A673 (cell line): ENCODE measurements at regions not wholly inside any gene's neighbourhood (a gene's known extent, or its start where the extent isn't known, plus 50 kb on each side); places are given as distances from the start of the nearest gene placed in this dataset.

Source experiments
- CTCF ChIP-seq: fragments of 300-800, 200-600 bp; sonication (generic); conservative IDR thresholded peaks from 2 replicates; pipeline ENCODE4 v1.5.1; 2017; ENCODE audit warnings: low read depth, mild to moderate bottlenecking, antibody characterized with exemption, low read length, moderate library complexity, mixed read lengths
- EZH2 ChIP-seq: fragments of 200-600 bp; sonication (generic); IDR thresholded peaks from 2 replicates; pipeline ENCODE4 v1.6.1; 2017; ENCODE audit warnings: borderline replicate concordance, low read depth, mild to moderate bottlenecking, mixed read lengths, antibody characterized with exemption, low read length; ENCODE audit not compliant: poor library complexity, severe bottlenecking

DNA sequence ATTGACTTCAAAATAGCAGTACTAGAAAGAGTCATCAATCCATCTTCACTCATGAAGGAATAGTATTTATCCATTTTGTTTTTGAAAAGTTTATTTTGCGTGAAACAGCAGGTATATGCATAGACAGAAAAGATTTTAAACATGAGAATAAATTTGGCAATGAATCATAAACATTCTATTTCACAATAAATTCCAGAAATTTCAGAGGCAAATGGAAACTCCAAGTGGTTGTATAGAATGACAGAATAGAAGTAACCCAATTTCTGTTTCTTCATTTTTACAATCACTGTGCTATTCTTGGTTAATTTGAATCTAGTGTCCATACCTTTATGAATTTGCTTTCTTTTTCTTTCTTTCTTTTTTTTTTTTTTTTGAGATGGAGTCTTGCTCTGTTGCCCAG, 173.0 kb upstream of the ECI2 start:
- TF ChIP-seq CTCF: no peak
- no peak for TF ChIP-seq EZH2
